Progenitor cell of endocrine pancreas (in vitro differentiated cells): ENCODE measurements at regions not wholly inside any gene's neighbourhood (a gene's known extent, or its start where the extent isn't known, plus 50 kb on each side); places are given as distances from the start of the nearest gene placed in this dataset.

Experiments
- DNase-seq: peaks from one replicate; pipeline ENCODE4 v3.0.0; 2021; ENCODE audit warnings: low spot score; ENCODE audit not compliant: unreplicated experiment
- H3K27ac Mint-ChIP-seq: 2 replicates; pipeline ENCODE4 v1.8.0; 2021; ENCODE audit warnings: mild to moderate bottlenecking, moderate library complexity, mixed read lengths
- H3K27me3 Mint-ChIP-seq: 2 replicates; pipeline ENCODE4 v1.8.0; 2021; ENCODE audit warnings: mixed read lengths
- H3K36me3 Mint-ChIP-seq: 2 replicates; pipeline ENCODE4 v1.8.0; 2022; ENCODE audit warnings: mixed read lengths; ENCODE audit not compliant: insufficient read depth
- H3K4me1 Mint-ChIP-seq: 2 replicates; pipeline ENCODE4 v1.8.0; 2021; ENCODE audit warnings: low read depth, mixed read lengths
- H3K4me3 Mint-ChIP-seq: 2 replicates; pipeline ENCODE4 v1.8.0; 2021; ENCODE audit warnings: low read depth, mild to moderate bottlenecking, moderate library complexity, mixed read lengths
- H3K9me3 Mint-ChIP-seq: 2 replicates; pipeline ENCODE4 v1.8.0; 2021; ENCODE audit warnings: low read depth, mixed read lengths
- CTCF ChIP-seq: fragments of 200-600 bp; sonication (generic); IDR thresholded peaks from one replicate; pipeline ENCODE4 v1.5.0; 2021; ENCODE audit warnings: antibody characterized with exemption, mild to moderate bottlenecking; ENCODE audit not compliant: unreplicated experiment

DNA sequence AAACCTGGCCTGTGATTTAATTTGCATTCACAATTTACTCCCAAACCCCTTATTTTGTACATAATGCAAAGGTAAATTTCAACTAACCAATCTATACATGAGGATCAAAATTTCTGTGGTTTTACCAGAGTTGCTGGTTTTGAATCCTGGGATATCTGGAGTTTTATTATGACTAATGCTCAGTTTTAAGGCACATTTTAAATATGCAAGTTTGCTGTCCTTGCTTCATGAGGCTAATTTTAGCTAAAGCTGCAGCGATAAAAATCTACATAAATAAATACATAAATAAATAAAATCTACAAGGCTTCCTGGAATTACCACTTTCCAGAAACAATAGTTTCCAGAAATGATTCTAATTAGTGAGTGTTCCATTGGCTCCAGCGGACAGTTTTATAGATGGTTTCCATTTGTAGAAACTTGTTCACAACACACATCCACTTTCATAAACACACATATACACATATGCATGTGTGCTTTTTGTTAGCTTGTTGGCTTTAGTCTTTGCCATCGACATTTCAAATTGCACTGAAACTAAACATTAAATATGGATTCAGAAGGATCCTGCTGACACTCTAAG is 339.5 kb upstream of the NRP1 start:
- H3K4me1 Mint-ChIP-seq = no peaks in the 10 kb centered on the region
- H3K36me3 Mint-ChIP-seq = no peaks in the 10 kb centered on the region
- no peak overlapping the region for H3K4me3 Mint-ChIP-seq
- no peak overlapping the region for H3K27ac Mint-ChIP-seq
- peaks cover 17% of the 10 kb centered on the region for H3K9me3 Mint-ChIP-seq
- TF ChIP-seq CTCF = no peak
- H3K27me3 Mint-ChIP-seq = no peaks in the 10 kb centered on the region
- no peak for DNase-seq

DNA sequence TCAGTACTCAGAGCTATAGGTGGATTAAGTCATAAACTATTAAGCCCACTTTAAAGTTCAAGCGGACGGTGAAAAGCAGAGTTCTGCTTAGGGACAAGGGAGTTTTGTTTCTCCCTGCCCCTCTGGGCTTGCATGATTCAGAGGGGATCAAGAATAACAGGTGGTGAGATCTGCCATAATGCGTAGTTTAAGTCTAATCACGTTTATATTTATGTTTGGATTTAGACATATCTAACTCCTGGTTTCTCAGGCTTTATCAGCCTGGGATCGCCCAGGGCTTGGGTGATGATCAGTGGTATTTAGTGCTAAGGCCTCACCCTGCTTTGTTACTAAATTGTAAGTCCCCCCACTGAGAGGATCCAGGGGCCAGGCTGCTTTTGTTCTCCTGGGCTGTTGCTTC is 335.4 kb upstream of the NRP1 start:
- no peak for DNase-seq
- H3K4me1 Mint-ChIP-seq = no peaks in the 10 kb centered on the region
- TF ChIP-seq CTCF = no peak
- no peaks in the 10 kb centered on the region for H3K27me3 Mint-ChIP-seq
- no peak overlapping the region for H3K4me3 Mint-ChIP-seq
- no peaks in the 10 kb centered on the region for H3K36me3 Mint-ChIP-seq
- H3K27ac Mint-ChIP-seq = no peak overlapping the region
- no peaks in the 10 kb centered on the region for H3K9me3 Mint-ChIP-seq

DNA sequence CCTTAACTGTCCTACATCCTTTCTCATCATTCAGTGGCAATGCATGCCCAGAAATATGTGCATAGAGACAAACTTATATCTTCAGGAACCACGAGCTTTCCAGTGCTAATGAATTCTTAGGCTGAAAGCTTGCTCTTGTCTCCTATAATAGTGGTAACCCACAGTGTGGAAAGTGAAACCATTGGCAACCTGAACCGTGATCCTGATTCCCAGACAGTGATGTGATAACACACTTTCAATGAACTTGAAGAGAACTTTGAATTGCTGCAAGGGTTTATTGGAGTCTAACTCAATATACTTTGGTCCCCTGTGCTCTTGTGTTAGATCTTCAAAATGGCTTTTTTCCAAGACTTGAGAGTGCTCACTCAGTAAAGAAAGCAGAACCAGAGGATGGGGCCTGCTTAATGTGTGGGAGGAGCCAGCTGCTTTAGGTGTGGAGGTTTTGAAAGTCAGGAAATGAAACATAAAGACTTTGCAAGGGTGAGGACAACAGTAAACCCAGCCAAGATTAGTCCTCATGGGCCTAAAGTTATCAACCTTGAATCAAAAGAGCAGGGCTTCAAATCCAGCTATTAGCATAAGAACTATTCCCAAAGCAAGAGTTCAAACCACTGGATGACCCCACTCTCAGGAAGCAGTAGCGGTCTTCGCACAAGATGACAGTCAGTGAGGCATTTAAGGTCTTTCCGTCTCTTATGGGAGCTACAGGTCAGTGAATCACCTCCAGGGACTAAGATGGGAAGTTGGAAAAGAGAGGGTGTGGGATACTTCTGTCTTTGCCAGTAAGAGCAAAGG is 332.4 kb upstream of the NRP1 start:
- DNase-seq = no peak
- Mint-ChIP-seq H3K4me1 (no peaks in the 10 kb centered on the region), H3K27ac (no peak overlapping the region), H3K9me3 (peaks cover 4% of the 10 kb centered on the region), H3K27me3 (peaks cover 7% of the 10 kb centered on the region), H3K36me3 (peaks cover 1% of the 10 kb centered on the region), H3K4me3 (no peak overlapping the region)
- no peak for TF ChIP-seq CTCF

DNA sequence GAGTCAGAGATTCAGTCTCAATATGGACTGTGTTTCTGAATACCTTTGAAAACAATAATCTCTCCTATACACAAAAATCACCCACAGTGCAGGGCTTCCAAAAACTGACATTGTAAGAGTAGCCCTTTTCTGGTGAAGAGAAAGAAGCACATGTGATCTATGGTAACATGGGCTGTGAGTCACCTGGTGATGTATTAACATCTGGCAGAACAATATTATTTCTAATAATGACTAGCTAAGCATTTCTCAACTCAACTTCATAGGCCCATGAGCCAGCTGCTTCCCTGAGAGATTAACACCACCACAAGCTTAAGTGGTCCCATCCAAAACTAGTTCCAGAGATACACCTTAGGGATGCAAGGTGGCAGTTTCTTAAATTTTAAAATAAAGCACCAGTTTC is 331.0 kb upstream of the NRP1 start:
- Mint-ChIP-seq H3K27ac (no peak overlapping the region), H3K9me3 (peaks cover 4% of the 10 kb centered on the region), H3K4me3 (no peak overlapping the region), H3K4me1 (no peaks in the 10 kb centered on the region), H3K36me3 (peaks cover 1% of the 10 kb centered on the region), H3K27me3 (peaks cover 8% of the 10 kb centered on the region)
- DNase-seq = no peak
- no peak for TF ChIP-seq CTCF

DNA sequence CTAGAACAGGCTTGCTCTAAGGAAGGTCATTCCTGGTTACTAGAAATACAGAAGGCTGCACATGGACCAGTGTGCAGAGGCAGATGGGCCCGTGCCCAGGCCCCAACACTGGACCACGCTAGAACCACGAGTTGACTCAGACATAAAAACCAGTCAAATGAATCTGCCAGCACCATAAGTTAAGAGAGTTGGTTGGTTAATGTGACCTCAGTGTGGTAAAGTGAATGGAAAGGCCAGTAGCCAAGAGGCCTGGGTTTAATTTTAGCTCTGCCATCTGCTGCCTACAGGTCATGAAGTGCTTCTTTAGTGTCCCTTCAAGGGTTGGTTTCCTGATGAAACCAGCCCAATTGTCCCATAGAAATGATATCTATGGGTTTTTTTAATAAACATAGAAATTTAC is 329.6 kb upstream of the NRP1 start:
- Mint-ChIP-seq H3K4me3 (no peak overlapping the region), H3K27me3 (peaks cover 12% of the 10 kb centered on the region), H3K36me3 (peaks cover 1% of the 10 kb centered on the region), H3K9me3 (peaks cover 4% of the 10 kb centered on the region), H3K27ac (no peak overlapping the region), H3K4me1 (no peaks in the 10 kb centered on the region)
- TF ChIP-seq CTCF = no peak
- no peak for DNase-seq
